CD4-positive, alpha-beta memory T cell (primary cell): ENCODE measurements at regions not wholly inside any gene's neighbourhood (a gene's known extent, or its start where the extent isn't known, plus 50 kb on each side); places are given as distances from the start of the nearest gene placed in this dataset.
"Not testable (repeated sequence)": the region's sequence is repeated elsewhere in the genome, so short reads cannot be mapped to it uniquely, and the experiment has no call there.

ENCODE experiments used
- CTCF ChIA-PET: fragments of 350-600 bp; sonication (Branson Sonifier 250); formaldehyde crosslinking; loops from one replicate; lab custom pipeline; 2021; ENCODE audit warnings: inconsistent platforms; ENCODE audit not compliant: partially characterized antibody; lab: Charles Lee
- POLR2A ChIA-PET: fragments of 350-600 bp; sonication (Branson Sonifier 250); formaldehyde crosslinking; loops from one replicate; lab custom pipeline; 2021; ENCODE audit not compliant: partially characterized antibody; lab: Charles Lee
- DNase-seq, 5 donors: peaks; one replicate each; pipeline versions ENCODE4 v3.0.0 to v3.0.0-alpha.2; 2020 to 2022; ENCODE audit warnings: mixed read lengths in 1 of 5
- H3K27ac ChIP-seq: one replicate; pipeline ENCODE4 v1.7.0; 2013; ENCODE audit warnings: low read depth, low read length
- H3K27me3 ChIP-seq: 2 replicates; pipeline ENCODE4 v1.7.0; 2013; ENCODE audit warnings: mild to moderate bottlenecking, low read length, moderate library complexity; ENCODE audit not compliant: insufficient read depth
- H3K36me3 ChIP-seq: 2 replicates; pipeline ENCODE4 v1.7.0; 2013; ENCODE audit warnings: mild to moderate bottlenecking, low read length, moderate library complexity; ENCODE audit not compliant: insufficient read depth
- H3K4me1 ChIP-seq: 2 replicates; pipeline ENCODE4 v1.7.0; 2013; ENCODE audit warnings: mild to moderate bottlenecking, low read length, moderate library complexity; ENCODE audit not compliant: insufficient read depth
- H3K4me3 ChIP-seq, 2 donors: one replicate each; pipeline ENCODE4 v1.7.0; 2013; ENCODE audit warnings: low read length in 2 of 2, mild to moderate bottlenecking in 1 of 2
- H3K9me3 ChIP-seq, 2 donors: one replicate each; pipeline ENCODE4 v1.7.0; 2013; ENCODE audit warnings: low read length in 2 of 2, control low read depth in 1 of 2; ENCODE audit not compliant: control insufficient read depth in 1 of 2
- H3K27ac Mint-ChIP-seq, 7 donors: one replicate each; pipeline ENCODE4 v1.8.0; 2020 to 2021; ENCODE audit warnings: mixed read lengths in 7 of 7, mild to moderate bottlenecking in 6 of 7, inconsistent platforms in 3 of 7, moderate library complexity in 3 of 7
- H3K27me3 Mint-ChIP-seq, 2 donors: one replicate each; pipeline ENCODE4 v1.8.0; 2020 to 2021; ENCODE audit warnings: mixed read lengths in 2 of 2
- H3K36me3 Mint-ChIP-seq, 2 donors: one replicate each; pipeline ENCODE4 v1.8.0; 2020 to 2021; ENCODE audit warnings: mixed read lengths in 2 of 2, inconsistent platforms in 1 of 2, mild to moderate bottlenecking in 1 of 2
- H3K4me1 Mint-ChIP-seq, 4 donors: one replicate each; pipeline ENCODE4 v1.8.0; 2020 to 2021; ENCODE audit warnings: mixed read lengths in 4 of 4, mild to moderate bottlenecking in 1 of 4
- H3K4me3 Mint-ChIP-seq, 8 donors: one replicate each; pipeline ENCODE4 v1.8.0; 2020 to 2021; ENCODE audit warnings: mixed read lengths in 8 of 8, mild to moderate bottlenecking in 7 of 8, moderate library complexity in 6 of 8, inconsistent platforms in 3 of 8
- H3K9me3 Mint-ChIP-seq, 8 donors: one replicate each; pipeline ENCODE4 v1.8.0; 2020 to 2021; ENCODE audit warnings: mixed read lengths in 8 of 8, mild to moderate bottlenecking in 5 of 8, inconsistent platforms in 3 of 8, moderate library complexity in 1 of 8
- intact Hi-C: fragments of 100-400 bp; cut with micrococcal nuclease; formaldehyde crosslinking; loops from one replicate; pipeline ENCODE4 v1.15.1; 2023

- H3K4me3 Mint-ChIP-seq: no peak overlapping the region
Observed at GRCh38 chr4:52507774-52508173, 151.3 kb downstream of the USP46 start.

GRCh38 chr4:52510939-52511565, 148.0 kb downstream of the USP46 start:
- no peak overlapping the region for H3K4me3 ChIP-seq
- no peaks in the 10 kb centered on the region for H3K9me3 ChIP-seq
- H3K4me1 ChIP-seq: no peaks in the 10 kb centered on the region
- no peaks in the 10 kb centered on the region for H3K4me1 Mint-ChIP-seq
- peaks cover 0 to 9% (median 4%) of the 10 kb centered on the region in 8 donors for H3K9me3 Mint-ChIP-seq
- H3K27me3 Mint-ChIP-seq: peaks cover 7 to 8% of the 10 kb centered on the region in 2 donors
- no peaks in the 10 kb centered on the region for H3K36me3 Mint-ChIP-seq
- intact Hi-C loops: no loop called here
- ChIA-PET POLR2A (no interaction called here), CTCF (no interaction called here)
- no peak for DNase-seq
- H3K27ac ChIP-seq: no peak overlapping the region
- no peaks in the 10 kb centered on the region for H3K27me3 ChIP-seq
- H3K4me3 Mint-ChIP-seq: no peak overlapping the region
- H3K27ac Mint-ChIP-seq: no peak overlapping the region
- no peaks in the 10 kb centered on the region for H3K36me3 ChIP-seq

More at GRCh38 chr4:52507774-52508173, 151.3 kb downstream of the USP46 start:
- Histone ChIP-seq H3K9me3 (no peaks in the 10 kb centered on the region), H3K4me3 (no peak overlapping the region), H3K4me1 (no peaks in the 10 kb centered on the region), H3K27ac (no peak overlapping the region), H3K27me3 (no peaks in the 10 kb centered on the region), H3K36me3 (no peaks in the 10 kb centered on the region)
- POLR2A ChIA-PET: no interaction called here
- Mint-ChIP-seq H3K27ac (no peak overlapping the region), H3K9me3 (peaks cover 0 to 3% (median 0%) of the 10 kb centered on the region in 8 donors), H3K27me3 (peaks cover 10 to 11% of the 10 kb centered on the region in 2 donors), H3K36me3 (no peaks in the 10 kb centered on the region), H3K4me1 (no peaks in the 10 kb centered on the region)
- no peak for DNase-seq
- intact Hi-C loops: no loop called here
- CTCF ChIA-PET: no interaction called here

- Histone ChIP-seq H3K4me3 (no peak overlapping the region), H3K36me3 (no peaks in the 10 kb centered on the region), H3K4me1 (no peaks in the 10 kb centered on the region), H3K27ac (no peak overlapping the region), H3K9me3 (no peaks in the 10 kb centered on the region), H3K27me3 (no peaks in the 10 kb centered on the region)
- peaks cover 8 to 11% of the 10 kb centered on the region in 2 donors for H3K27me3 Mint-ChIP-seq
- intact Hi-C loops: no loop called here
- ChIA-PET CTCF (no interaction called here), POLR2A (no interaction called here)
- no peak overlapping the region for H3K4me3 Mint-ChIP-seq
- no peak for DNase-seq
- H3K27ac Mint-ChIP-seq: peak overlapping the region in 1 of 7 donors; percentile 54
- no peaks in the 10 kb centered on the region for H3K36me3 Mint-ChIP-seq
- H3K9me3 Mint-ChIP-seq: peaks cover 0 to 9% (median 4%) of the 10 kb centered on the region in 8 donors
- no peaks in the 10 kb centered on the region for H3K4me1 Mint-ChIP-seq
Observed at GRCh38 chr4:52511825-52512224, 147.3 kb downstream of the USP46 start.

- no peaks in the 10 kb centered on the region for H3K36me3 ChIP-seq
- H3K4me3 ChIP-seq: no peak overlapping the region
- Mint-ChIP-seq H3K4me1 (no peaks in the 10 kb centered on the region), H3K36me3 (no peaks in the 10 kb centered on the region), H3K9me3 (peaks cover 0 to 9% (median 4%) of the 10 kb centered on the region in 8 donors), H3K27me3 (peaks cover 4 to 8% of the 10 kb centered on the region in 2 donors), H3K27ac (no peak overlapping the region), H3K4me3 (no peak overlapping the region)
- POLR2A ChIA-PET: no interaction called here
- intact Hi-C loops: no loop called here
- DNase-seq: no peak
- H3K27ac ChIP-seq: no peak overlapping the region
- H3K27me3 ChIP-seq: no peaks in the 10 kb centered on the region
- H3K4me1 ChIP-seq: no peaks in the 10 kb centered on the region
- H3K9me3 ChIP-seq: no peaks in the 10 kb centered on the region
- CTCF ChIA-PET: no interaction called here
Observed at GRCh38 chr4:52512291-52512690, 146.8 kb downstream of the USP46 start.

- H3K27me3 ChIP-seq, H3K9me3 Mint-ChIP-seq, H3K4me3 ChIP-seq, H3K27ac ChIP-seq, POLR2A ChIA-PET, DNase-seq, H3K36me3 Mint-ChIP-seq, H3K9me3 ChIP-seq, H3K4me1 ChIP-seq, H3K27ac Mint-ChIP-seq, intact Hi-C loops, H3K4me1 Mint-ChIP-seq, H3K36me3 ChIP-seq, H3K4me3 Mint-ChIP-seq: not testable (repeated sequence)
- peaks cover 9 to 14% of the 10 kb centered on the region in 2 donors for H3K27me3 Mint-ChIP-seq
- CTCF ChIA-PET: interaction anchor here (1.5 kb wide), 1 partner anchor 24 kb away, joined by 3 read pairs; no protein-coding TSS in a partner anchor
Observed at GRCh38 chr4:52522093-52522492, 137.0 kb downstream of the USP46 start.

GRCh38 chr4:52529983-52530382, 129.1 kb downstream of the USP46 start:
- H3K9me3 ChIP-seq: no peaks in the 10 kb centered on the region
- no peaks in the 10 kb centered on the region for H3K27me3 ChIP-seq
- Mint-ChIP-seq H3K9me3 (peaks cover 0 to 22% (median 6%) of the 10 kb centered on the region in 8 donors), H3K27me3 (peaks cover 2 to 5% of the 10 kb centered on the region in 2 donors), H3K4me3 (no peak overlapping the region), H3K27ac (no peak overlapping the region), H3K4me1 (no peaks in the 10 kb centered on the region), H3K36me3 (no peaks in the 10 kb centered on the region)
- H3K27ac ChIP-seq: no peak overlapping the region
- intact Hi-C loops: no loop called here
- H3K4me3 ChIP-seq: no peak overlapping the region
- CTCF ChIA-PET: no interaction called here
- POLR2A ChIA-PET: no interaction called here
- H3K4me1 ChIP-seq: no peaks in the 10 kb centered on the region
- no peak for DNase-seq
- no peaks in the 10 kb centered on the region for H3K36me3 ChIP-seq

- no peaks in the 10 kb centered on the region for H3K4me1 Mint-ChIP-seq
- ChIA-PET POLR2A (no interaction called here), CTCF (interaction anchor here (1.6 kb wide), 1 partner anchor 10 kb away, joined by 4 read pairs; no protein-coding TSS in a partner anchor)
- DNase-seq: no peak
- Histone ChIP-seq H3K27me3 (no peaks in the 10 kb centered on the region), H3K9me3 (no peaks in the 10 kb centered on the region), H3K4me3 (no peak overlapping the region), H3K4me1 (no peaks in the 10 kb centered on the region), H3K36me3 (no peaks in the 10 kb centered on the region), H3K27ac (no peak overlapping the region)
- intact Hi-C loops: no loop called here
- no peaks in the 10 kb centered on the region for H3K36me3 Mint-ChIP-seq
- no peak overlapping the region for H3K4me3 Mint-ChIP-seq
- peaks cover 0 to 4% of the 10 kb centered on the region in 2 donors for H3K27me3 Mint-ChIP-seq
- no peak overlapping the region for H3K27ac Mint-ChIP-seq
- H3K9me3 Mint-ChIP-seq: peaks cover 0 to 14% (median 2%) of the 10 kb centered on the region in 8 donors
Observed at GRCh38 chr4:52535793-52536192, 123.3 kb downstream of the USP46 start.
